Upper lobe of left lung (tissue), 4 donors: ENCODE measurements at regions not wholly inside any gene's neighbourhood (a gene's known extent, or its start where the extent isn't known, plus 50 kb on each side); places are given as distances from the start of the nearest gene placed in this dataset.

ENCODE experiments used
- POLR2A ChIP-seq, 4 donors: fragments of 450-650 bp; IDR thresholded peaks; one replicate each; pipeline ENCODE4 v1.5.1; 2016 to 2017; ENCODE audit warnings: antibody characterized with exemption in 4 of 4, mild to moderate bottlenecking in 2 of 4
- TF ChIP-seq, protein P1 (sequence below), 6 experiments: fragments of 450-650 bp in 4 of 6; fragments of 200-600 bp in 2 of 6; sonication (generic) in 2 of 6; IDR thresholded peaks; one replicate each; pipeline ENCODE4 v1.5.1; 2016 to 2019; ENCODE audit warnings: antibody characterized with exemption in 6 of 6

DNA sequence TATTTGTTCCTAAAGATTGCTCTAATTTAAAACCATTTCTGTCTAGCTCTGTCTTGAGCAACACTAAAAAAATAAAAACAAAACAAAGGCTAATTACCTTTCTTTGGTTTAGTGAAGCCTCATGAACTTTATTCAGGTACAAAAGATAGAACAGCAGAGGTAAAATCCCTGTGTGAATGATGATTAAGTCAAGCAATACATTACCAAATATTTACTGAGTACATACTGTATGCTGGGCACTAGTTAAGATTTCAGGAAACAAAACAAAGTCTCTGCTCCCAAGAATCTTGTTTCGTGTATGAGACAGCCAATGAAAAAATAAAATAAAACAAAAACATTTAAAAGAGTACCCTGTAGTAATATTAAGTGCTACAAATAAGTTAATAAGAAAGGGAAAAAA is 257.5 kb downstream of the RND3 start:
- TF ChIP-seq, protein P1, sequence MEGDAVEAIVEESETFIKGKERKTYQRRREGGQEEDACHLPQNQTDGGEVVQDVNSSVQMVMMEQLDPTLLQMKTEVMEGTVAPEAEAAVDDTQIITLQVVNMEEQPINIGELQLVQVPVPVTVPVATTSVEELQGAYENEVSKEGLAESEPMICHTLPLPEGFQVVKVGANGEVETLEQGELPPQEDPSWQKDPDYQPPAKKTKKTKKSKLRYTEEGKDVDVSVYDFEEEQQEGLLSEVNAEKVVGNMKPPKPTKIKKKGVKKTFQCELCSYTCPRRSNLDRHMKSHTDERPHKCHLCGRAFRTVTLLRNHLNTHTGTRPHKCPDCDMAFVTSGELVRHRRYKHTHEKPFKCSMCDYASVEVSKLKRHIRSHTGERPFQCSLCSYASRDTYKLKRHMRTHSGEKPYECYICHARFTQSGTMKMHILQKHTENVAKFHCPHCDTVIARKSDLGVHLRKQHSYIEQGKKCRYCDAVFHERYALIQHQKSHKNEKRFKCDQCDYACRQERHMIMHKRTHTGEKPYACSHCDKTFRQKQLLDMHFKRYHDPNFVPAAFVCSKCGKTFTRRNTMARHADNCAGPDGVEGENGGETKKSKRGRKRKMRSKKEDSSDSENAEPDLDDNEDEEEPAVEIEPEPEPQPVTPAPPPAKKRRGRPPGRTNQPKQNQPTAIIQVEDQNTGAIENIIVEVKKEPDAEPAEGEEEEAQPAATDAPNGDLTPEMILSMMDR (IDR thresholded peaks at IDR 0.05), result no peak
- no peak for TF ChIP-seq POLR2A (IDR thresholded peaks at IDR 0.05)
